Heart left ventricle (tissue), 13 donors: ENCODE measurements at regions not wholly inside any gene's neighbourhood (a gene's known extent, or its start where the extent isn't known, plus 50 kb on each side); places are given as distances from the start of the nearest gene placed in this dataset.

Source experiments
- CTCF ChIP-seq, 12 donors: fragments of 200-600 bp; sonication (generic) in 4 of 12; IDR thresholded peaks; one replicate each; pipeline versions ENCODE4 v1.5.0 to v1.8.0; 2018 to 2022; ENCODE audit warnings: antibody characterized with exemption in 12 of 12, mild to moderate bottlenecking in 5 of 12
- POLR2A ChIP-seq, 2 donors: fragments of 450-650 bp; IDR thresholded peaks; one replicate each; pipeline ENCODE4 v1.6.1; 2017; ENCODE audit warnings: antibody characterized with exemption in 2 of 2, mild to moderate bottlenecking in 2 of 2, moderate library complexity in 2 of 2
- donor health status: ischemic (EF 13 %, LVEDD 7.1; RV severe dilation, severe dysfunction).
- donor health status: DM: no; HTN: yes; CAD: no.
- donor health status: DM: no; HTN: no; CAD: no.
- donor health status: ischemic (EF 25% LVEDD 6.9; RV normal size, moderate dysfunction).
- donor health status: ischemic (EF 25% LVEDD 5.7; RV mildly dilated, moderate dysfunction).
- donor health status: ischemic (EF 35%, LVEDD 5.7; RV mildly dilated, moderate dysfunction).
- donor health status: nonischemic (EF 11% LVEDD 7.7; RV severe dilation, severe dysfunction).
- donor health status: DM: yes; HTN: yes; CAD: no.
- donor health status: PGD.
- donor health status: ischemic (EF 29% LVEDD 5.4; RV normal size, mild dysfunction).
- donor health status: nonischemic (EF 23%, LVEDD 6.1; RV moderate dilation, normal function).

GRCh38 chr5:96262105-96262504, 170.9 kb downstream of the PCSK1 start:
- no peak for TF ChIP-seq POLR2A (IDR thresholded peaks at IDR 0.05)
- TF ChIP-seq CTCF (IDR thresholded peaks at IDR 0.05), result no peak
